Breast epithelium (tissue), 3 donors: ENCODE measurements at regions not wholly inside any gene's neighbourhood (a gene's known extent, or its start where the extent isn't known, plus 50 kb on each side); places are given as distances from the start of the nearest gene placed in this dataset.

Experiments used
- POLR2A ChIP-seq: fragments of 450-650 bp; IDR thresholded peaks from one replicate; pipeline ENCODE4 v1.6.1; 2016; ENCODE audit warnings: antibody characterized with exemption, mild to moderate bottlenecking, moderate library complexity
- TF ChIP-seq, protein P1 (sequence below), 3 donors: fragments of 450-650 bp; IDR thresholded peaks; one replicate each; pipeline ENCODE4 v1.5.1; 2016 to 2017; ENCODE audit warnings: antibody characterized with exemption in 3 of 3, mild to moderate bottlenecking in 3 of 3, moderate library complexity in 3 of 3

DNA sequence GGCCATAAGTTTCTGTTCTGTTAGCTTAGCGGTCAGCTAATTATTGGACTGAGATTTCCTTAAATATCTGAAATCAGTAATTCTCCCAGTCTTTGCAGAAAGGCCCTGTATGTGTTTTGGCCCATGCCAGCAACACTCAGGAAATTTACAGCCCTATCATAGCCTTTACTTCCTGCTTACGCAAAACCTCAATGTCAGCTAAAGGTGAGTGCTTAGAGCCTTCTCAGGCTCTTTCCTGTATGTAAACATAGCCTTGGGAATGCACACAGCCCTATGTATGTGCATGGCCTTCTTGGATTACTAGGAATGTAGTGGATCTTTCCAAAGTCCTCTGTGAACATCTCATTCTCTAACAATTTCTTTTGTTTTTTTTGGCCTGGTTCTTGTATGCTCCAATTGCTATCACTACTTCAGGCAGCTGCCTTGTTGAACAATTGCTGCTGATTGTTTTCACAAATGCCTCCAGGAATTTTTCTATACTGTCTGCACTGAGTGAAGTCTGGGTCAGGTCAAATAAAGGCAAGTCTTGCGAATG is 200.0 kb downstream of the PPP1R2C start:
- TF ChIP-seq, protein P1, sequence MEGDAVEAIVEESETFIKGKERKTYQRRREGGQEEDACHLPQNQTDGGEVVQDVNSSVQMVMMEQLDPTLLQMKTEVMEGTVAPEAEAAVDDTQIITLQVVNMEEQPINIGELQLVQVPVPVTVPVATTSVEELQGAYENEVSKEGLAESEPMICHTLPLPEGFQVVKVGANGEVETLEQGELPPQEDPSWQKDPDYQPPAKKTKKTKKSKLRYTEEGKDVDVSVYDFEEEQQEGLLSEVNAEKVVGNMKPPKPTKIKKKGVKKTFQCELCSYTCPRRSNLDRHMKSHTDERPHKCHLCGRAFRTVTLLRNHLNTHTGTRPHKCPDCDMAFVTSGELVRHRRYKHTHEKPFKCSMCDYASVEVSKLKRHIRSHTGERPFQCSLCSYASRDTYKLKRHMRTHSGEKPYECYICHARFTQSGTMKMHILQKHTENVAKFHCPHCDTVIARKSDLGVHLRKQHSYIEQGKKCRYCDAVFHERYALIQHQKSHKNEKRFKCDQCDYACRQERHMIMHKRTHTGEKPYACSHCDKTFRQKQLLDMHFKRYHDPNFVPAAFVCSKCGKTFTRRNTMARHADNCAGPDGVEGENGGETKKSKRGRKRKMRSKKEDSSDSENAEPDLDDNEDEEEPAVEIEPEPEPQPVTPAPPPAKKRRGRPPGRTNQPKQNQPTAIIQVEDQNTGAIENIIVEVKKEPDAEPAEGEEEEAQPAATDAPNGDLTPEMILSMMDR (IDR thresholded peaks at IDR 0.05) = no peak
- TF ChIP-seq POLR2A = no peak
